ENCODE measurements at regions not wholly inside any gene's neighbourhood (a gene's known extent, or its start where the extent isn't known, plus 50 kb on each side); places are given as distances from the start of the nearest gene placed in this dataset.

DNA sequence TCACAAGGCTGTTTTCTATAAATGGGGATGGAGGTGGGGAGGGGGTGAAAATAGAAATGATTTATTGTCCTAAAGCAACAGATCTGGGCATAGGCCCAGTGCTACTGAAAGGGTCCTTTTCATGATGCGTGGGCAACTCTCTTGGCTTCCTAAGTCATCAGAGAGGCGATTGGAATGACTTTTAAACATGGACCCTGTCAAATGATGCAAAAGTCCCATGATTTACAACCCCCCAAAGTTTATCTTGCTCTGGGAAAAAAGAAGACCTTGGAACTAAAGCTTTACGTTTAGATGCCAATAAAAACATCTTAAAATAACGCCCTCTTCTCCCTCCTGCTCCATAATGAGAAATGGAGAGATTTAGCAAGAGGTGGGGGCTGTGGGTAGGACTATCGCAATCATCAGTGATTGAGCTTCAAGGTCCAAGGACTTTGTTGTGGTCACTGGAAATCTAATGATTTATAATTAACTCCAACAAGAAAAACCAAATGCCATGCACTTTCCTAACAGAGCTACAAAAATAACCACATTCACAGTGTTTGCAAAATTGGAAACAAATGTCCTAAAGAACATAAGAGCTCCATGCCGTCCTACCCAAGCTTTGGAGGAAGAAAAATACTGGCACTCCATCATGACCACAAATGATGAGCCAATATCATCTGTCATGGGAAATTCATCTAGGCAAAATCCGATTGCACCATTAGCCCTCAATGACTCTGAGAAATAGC lies 167.5 kb upstream of the CLINT1 start:
- Histone ChIP-seq H3K36me3 (ENCODE audit: insufficient read depth, low read length) (no peaks in the 10 kb centered on the region), H3K27me3 (ENCODE audit: insufficient read depth, low read length) (no peaks in the 10 kb centered on the region), H3K27ac (ENCODE audit: low read depth, low read length, poor library complexity, severe bottlenecking) (no peak overlapping the region), H3K9me2 (ENCODE audit: low read depth, low read length) (no peaks in the 10 kb centered on the region), H3K9me3 (ENCODE audit: low read length) (no peaks in the 10 kb centered on the region), H2AFZ (ENCODE audit: low read length) (no peak overlapping the region), H3K9ac (ENCODE audit: low read length) (no peak overlapping the region), H4K20me1 (ENCODE audit: insufficient read depth, low read length) (no peaks in the 10 kb centered on the region), H3K4me1 (ENCODE audit: insufficient read depth, low read length, severe bottlenecking) (no peaks in the 10 kb centered on the region), H3K4me3 (ENCODE audit: low read depth, low read length, poor library complexity, severe bottlenecking) (no peak overlapping the region), H3K79me2 (ENCODE audit: insufficient read depth, low read length) (no peaks in the 10 kb centered on the region), H3K4me2 (ENCODE audit: low read length) (no peak overlapping the region), H3F3A (ENCODE audit: insufficient read depth, low read length) (no peaks in the 10 kb centered on the region)
- TF ChIP-seq CTCF (IDR thresholded peaks at IDR 0.05; ENCODE audit: low read length), result no peak
- no peak for TF ChIP-seq EZH2 (IDR thresholded peaks at IDR 0.05; ENCODE audit: borderline replicate concordance, low read length)

DNA sequence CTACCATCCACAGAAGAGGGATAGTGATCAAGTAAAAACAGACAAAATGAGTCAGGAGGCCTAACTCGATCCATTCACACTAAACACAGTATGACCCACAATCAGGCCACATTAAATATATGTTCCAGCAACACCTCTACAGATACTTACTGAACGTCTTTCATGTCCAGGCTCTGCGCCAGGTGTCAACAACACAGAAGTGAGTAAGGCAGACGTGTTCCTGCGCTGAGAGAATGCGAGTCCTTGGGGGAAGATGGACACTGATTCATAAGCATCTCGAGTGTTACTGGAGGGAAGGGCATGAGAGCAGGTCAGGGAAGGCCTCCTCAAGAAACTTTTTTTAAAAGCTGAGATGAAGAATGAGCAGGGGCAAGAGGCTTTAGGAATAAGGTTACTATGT lies 164.3 kb upstream of the CLINT1 start:
- Histone ChIP-seq H3K9ac (ENCODE audit: low read length) (no peak overlapping the region), H4K20me1 (ENCODE audit: insufficient read depth, low read length) (no peaks in the 10 kb centered on the region), H3K4me1 (ENCODE audit: insufficient read depth, low read length, severe bottlenecking) (no peaks in the 10 kb centered on the region), H3K9me2 (ENCODE audit: low read depth, low read length) (no peaks in the 10 kb centered on the region), H3K4me2 (ENCODE audit: low read length) (no peak overlapping the region), H3K9me3 (ENCODE audit: low read length) (no peaks in the 10 kb centered on the region), H3K27ac (ENCODE audit: low read depth, low read length, poor library complexity, severe bottlenecking) (no peak overlapping the region), H3K79me2 (ENCODE audit: insufficient read depth, low read length) (no peaks in the 10 kb centered on the region), H3K4me3 (ENCODE audit: low read depth, low read length, poor library complexity, severe bottlenecking) (no peak overlapping the region), H3F3A (ENCODE audit: insufficient read depth, low read length) (no peaks in the 10 kb centered on the region), H3K36me3 (ENCODE audit: insufficient read depth, low read length) (no peaks in the 10 kb centered on the region), H2AFZ (ENCODE audit: low read length) (no peak overlapping the region), H3K27me3 (ENCODE audit: insufficient read depth, low read length) (no peaks in the 10 kb centered on the region)
- no peak for TF ChIP-seq EZH2 (IDR thresholded peaks at IDR 0.05; ENCODE audit: borderline replicate concordance, low read length)
- no peak for TF ChIP-seq CTCF (IDR thresholded peaks at IDR 0.05; ENCODE audit: low read length)

DNA sequence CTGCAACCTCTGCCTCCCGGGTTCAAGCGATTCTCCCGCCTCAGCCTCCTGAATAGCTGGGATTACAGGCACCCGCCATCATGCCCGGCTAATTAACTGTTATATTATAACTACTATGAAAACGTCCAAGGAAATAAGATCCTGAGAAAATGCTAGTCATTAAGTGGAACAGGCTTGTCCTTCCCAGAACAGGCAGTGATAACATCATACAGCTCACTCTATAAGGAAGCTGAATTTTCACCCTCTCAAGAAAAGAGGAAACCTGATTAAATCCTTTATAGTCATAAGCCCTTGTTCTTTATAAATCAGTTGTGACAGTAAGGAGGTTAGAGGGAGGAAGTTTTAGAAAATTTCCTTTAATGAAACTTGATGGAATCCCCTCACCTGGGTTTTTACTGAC lies 163.9 kb upstream of the CLINT1 start:
- H3K4me3 ChIP-seq (ENCODE audit: low read depth, low read length, poor library complexity, severe bottlenecking), result no peak overlapping the region
- H2AFZ ChIP-seq (ENCODE audit: low read length), result no peak overlapping the region
- no peaks in the 10 kb centered on the region for H3K9me3 ChIP-seq (ENCODE audit: low read length)
- no peaks in the 10 kb centered on the region for H3K9me2 ChIP-seq (ENCODE audit: low read depth, low read length)
- no peak for TF ChIP-seq EZH2 (IDR thresholded peaks at IDR 0.05; ENCODE audit: borderline replicate concordance, low read length)
- no peak for TF ChIP-seq CTCF (IDR thresholded peaks at IDR 0.05; ENCODE audit: low read length)
- no peak overlapping the region for H3K9ac ChIP-seq (ENCODE audit: low read length)
- no peak overlapping the region for H3K27ac ChIP-seq (ENCODE audit: low read depth, low read length, poor library complexity, severe bottlenecking)
- H3K4me1 ChIP-seq (ENCODE audit: insufficient read depth, low read length, severe bottlenecking), result no peaks in the 10 kb centered on the region
- no peaks in the 10 kb centered on the region for H3K27me3 ChIP-seq (ENCODE audit: insufficient read depth, low read length)
- no peaks in the 10 kb centered on the region for H3K36me3 ChIP-seq (ENCODE audit: insufficient read depth, low read length)
- no peak overlapping the region for H3K4me2 ChIP-seq (ENCODE audit: low read length)
- no peaks in the 10 kb centered on the region for H4K20me1 ChIP-seq (ENCODE audit: insufficient read depth, low read length)
- H3F3A ChIP-seq (ENCODE audit: insufficient read depth, low read length), result no peaks in the 10 kb centered on the region
- H3K79me2 ChIP-seq (ENCODE audit: insufficient read depth, low read length), result no peaks in the 10 kb centered on the region
